Subcutaneous abdominal adipose tissue (tissue), 5 donors: ENCODE measurements at regions not wholly inside any gene's neighbourhood (a gene's known extent, or its start where the extent isn't known, plus 50 kb on each side); places are given as distances from the start of the nearest gene placed in this dataset.
"Not testable (repeated sequence)": the region's sequence is repeated elsewhere in the genome, so short reads cannot be mapped to it uniquely, and the experiment has no call there.

Experiments
- H3K27ac ChIP-seq: one replicate; pipeline ENCODE4 v1.7.0; 2013; ENCODE audit warnings: low read depth, mild to moderate bottlenecking, inconsistent platforms, low read length, moderate library complexity
- H3K27me3 ChIP-seq, 5 donors: one replicate each; pipeline ENCODE4 v1.7.0; 2013; ENCODE audit warnings: low read length in 5 of 5, inconsistent platforms in 1 of 5; ENCODE audit not compliant: control insufficient read depth in 5 of 5, insufficient read depth in 4 of 5
- H3K36me3 ChIP-seq, 5 donors: one replicate each; pipeline ENCODE4 v1.7.0; 2013; ENCODE audit warnings: low read length in 5 of 5; ENCODE audit not compliant: control insufficient read depth in 5 of 5, insufficient read depth in 5 of 5
- H3K4me1 ChIP-seq, 5 donors: one replicate each; pipeline ENCODE4 v1.7.0; 2013; ENCODE audit warnings: low read length in 5 of 5, mild to moderate bottlenecking in 3 of 5, moderate library complexity in 1 of 5; ENCODE audit not compliant: control insufficient read depth in 5 of 5, insufficient read depth in 5 of 5
- H3K4me3 ChIP-seq, 5 donors: one replicate each; pipeline ENCODE4 v1.7.0; 2013; ENCODE audit warnings: low read length in 5 of 5, low read depth in 1 of 5
- H3K9ac ChIP-seq, 5 donors: one replicate each; pipeline ENCODE4 v1.7.0; 2013; ENCODE audit warnings: low read length in 5 of 5, mild to moderate bottlenecking in 4 of 5, moderate library complexity in 3 of 5
- H3K9me3 ChIP-seq, 5 donors: one replicate each; pipeline ENCODE4 v1.7.0; 2013; ENCODE audit warnings: low read length in 5 of 5; ENCODE audit not compliant: control insufficient read depth in 5 of 5
- donor health status: healthy.
- donor health status: healthy.
- donor health status: healthy.
- donor health status: healthy.
- donor health status: healthy.

GRCh38 chr7:150060259-150061221, 186.8 kb downstream of the ATP6V0E2 start:
- not testable (repeated sequence) for H3K9me3 ChIP-seq, H3K27ac ChIP-seq, H3K9ac ChIP-seq, H3K36me3 ChIP-seq, H3K4me1 ChIP-seq, H3K4me3 ChIP-seq, H3K27me3 ChIP-seq

- H3K4me3 ChIP-seq, H3K36me3 ChIP-seq, H3K27me3 ChIP-seq, H3K27ac ChIP-seq, H3K9me3 ChIP-seq, H3K4me1 ChIP-seq, H3K9ac ChIP-seq: not testable (repeated sequence)
Measured at GRCh38 chr7:150063195-150063594, 189.4 kb downstream of the ATP6V0E2 start.

- H3K36me3 ChIP-seq, H3K27me3 ChIP-seq, H3K27ac ChIP-seq, H3K4me3 ChIP-seq, H3K9ac ChIP-seq, H3K4me1 ChIP-seq, H3K9me3 ChIP-seq: not testable (repeated sequence)
Measured at GRCh38 chr7:150069555-150070313, 196.0 kb downstream of the ATP6V0E2 start.

DNA sequence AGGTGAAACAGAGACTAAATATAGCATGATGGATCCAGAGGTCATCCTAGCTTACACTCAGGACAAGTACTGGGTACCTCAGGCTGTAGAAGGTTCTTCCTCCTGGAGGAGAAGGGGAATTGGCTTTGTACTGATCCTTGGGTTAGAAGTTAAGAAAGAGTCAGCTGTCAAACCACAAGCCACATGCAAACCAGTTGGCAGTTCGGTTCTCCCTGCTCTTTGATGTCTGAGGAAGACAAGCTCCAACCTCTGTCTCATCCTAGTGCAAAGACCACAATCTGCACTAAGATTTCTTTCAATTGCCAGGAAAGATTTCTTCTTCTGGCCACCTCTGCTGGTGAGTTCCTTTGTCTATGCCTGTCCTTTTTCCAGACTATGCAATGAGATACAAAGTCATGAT, 203.8 kb downstream of the ATP6V0E2 start:
- not testable (repeated sequence) for H3K36me3 ChIP-seq, H3K4me3 ChIP-seq, H3K27ac ChIP-seq, H3K9ac ChIP-seq, H3K9me3 ChIP-seq, H3K4me1 ChIP-seq, H3K27me3 ChIP-seq

DNA sequence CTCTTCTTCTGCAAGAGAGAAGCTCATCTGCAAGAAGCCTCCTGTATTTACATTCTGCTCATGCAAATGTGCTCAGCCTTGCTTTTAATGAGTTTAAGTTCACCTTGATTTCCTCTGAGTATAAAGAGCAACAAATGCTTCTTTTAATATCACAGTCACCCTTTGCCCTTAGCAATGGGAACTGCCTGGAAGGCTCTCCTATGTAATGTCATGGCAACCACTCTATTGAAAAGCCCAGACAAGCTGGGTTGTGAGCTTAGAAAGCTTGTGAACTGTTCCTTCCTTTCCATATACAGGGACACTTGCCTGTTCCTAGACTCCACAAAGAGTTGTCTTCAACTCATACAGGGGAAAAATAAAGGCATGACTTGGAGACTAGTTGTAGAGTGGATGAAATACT, 208.1 kb downstream of the ATP6V0E2 start:
- H3K9ac ChIP-seq, H3K4me1 ChIP-seq, H3K27ac ChIP-seq, H3K4me3 ChIP-seq, H3K27me3 ChIP-seq, H3K9me3 ChIP-seq, H3K36me3 ChIP-seq: not testable (repeated sequence)

DNA sequence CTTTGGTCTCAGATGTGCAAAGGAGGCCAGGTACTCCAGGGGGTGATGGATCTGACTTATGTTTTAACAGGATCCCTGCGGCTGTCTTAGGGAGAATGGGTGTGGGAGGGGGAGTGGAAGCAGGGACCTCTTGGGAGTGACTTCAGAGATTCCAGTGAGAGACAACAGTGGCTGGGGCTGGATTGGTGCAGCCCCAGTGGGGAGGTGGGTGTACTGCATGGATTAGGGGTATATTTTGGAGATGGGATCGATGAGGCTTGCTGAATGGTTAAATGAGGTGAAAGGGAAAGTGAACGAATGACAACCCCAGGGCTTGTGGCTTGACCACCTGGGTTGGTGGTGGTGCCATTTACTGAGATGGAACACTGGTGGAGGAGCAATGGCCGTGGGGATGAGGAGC, 211.0 kb downstream of the ATP6V0E2 start:
- H3K27ac ChIP-seq, H3K36me3 ChIP-seq, H3K9me3 ChIP-seq, H3K4me3 ChIP-seq, H3K27me3 ChIP-seq, H3K4me1 ChIP-seq, H3K9ac ChIP-seq: not testable (repeated sequence)

- not testable (repeated sequence) for H3K27ac ChIP-seq
Measured at GRCh38 chr7:150087478-150087877, 213.7 kb downstream of the ATP6V0E2 start.

DNA sequence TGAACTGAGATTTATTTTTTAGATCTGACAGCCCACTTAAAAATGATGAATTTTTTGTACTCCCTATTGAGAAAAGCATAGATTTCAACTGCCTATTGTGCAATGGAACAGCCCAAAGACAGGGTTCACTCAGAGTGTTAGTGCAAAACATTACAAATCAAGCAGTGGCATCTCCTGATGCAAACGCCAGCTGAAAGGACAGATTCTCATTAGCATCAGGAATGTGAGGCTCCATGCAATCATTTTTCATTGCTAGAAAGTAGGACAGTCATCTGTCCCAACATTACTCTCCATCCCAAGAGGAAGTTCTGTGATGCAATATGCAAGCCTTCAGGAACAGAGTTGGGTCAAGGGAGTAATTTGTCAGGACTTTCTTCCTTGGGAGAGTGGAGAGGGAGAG, 215.4 kb downstream of the ATP6V0E2 start:
- not testable (repeated sequence) for H3K4me1 ChIP-seq, H3K36me3 ChIP-seq, H3K4me3 ChIP-seq, H3K9me3 ChIP-seq, H3K9ac ChIP-seq, H3K27me3 ChIP-seq, H3K27ac ChIP-seq

More at GRCh38 chr7:150087478-150087877, 213.7 kb downstream of the ATP6V0E2 start:
- not testable (repeated sequence) for H3K9ac ChIP-seq, H3K4me1 ChIP-seq, H3K9me3 ChIP-seq, H3K36me3 ChIP-seq, H3K4me3 ChIP-seq, H3K27me3 ChIP-seq

DNA sequence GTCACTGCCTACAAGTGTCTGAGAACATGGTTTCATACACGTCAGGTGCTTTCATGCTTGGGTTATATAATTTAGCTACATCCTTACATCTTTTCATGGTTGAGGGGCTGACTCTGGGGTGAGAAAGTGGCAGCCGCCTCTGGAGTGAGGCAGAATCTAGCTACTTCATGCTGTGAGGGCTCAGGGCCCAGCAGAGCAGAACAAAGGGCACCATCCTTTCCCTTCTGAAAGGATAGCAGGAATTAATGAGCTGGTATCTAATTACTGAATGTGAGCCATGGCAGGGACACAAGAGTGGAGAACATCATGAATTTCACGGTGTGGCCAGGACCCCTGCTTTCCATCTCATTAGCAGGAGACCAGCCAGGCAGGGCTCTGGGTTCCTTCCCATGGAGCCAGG, 217.0 kb downstream of the ATP6V0E2 start:
- H3K36me3 ChIP-seq, H3K9me3 ChIP-seq, H3K9ac ChIP-seq, H3K4me1 ChIP-seq, H3K27me3 ChIP-seq, H3K27ac ChIP-seq, H3K4me3 ChIP-seq: not testable (repeated sequence)

- H3K4me3 ChIP-seq, H3K9ac ChIP-seq, H3K36me3 ChIP-seq, H3K4me1 ChIP-seq, H3K9me3 ChIP-seq, H3K27me3 ChIP-seq, H3K27ac ChIP-seq: not testable (repeated sequence)
Measured at GRCh38 chr7:150093897-150094296, 220.1 kb downstream of the ATP6V0E2 start.
